Astrocyte (in vitro differentiated cells and primary cell): ENCODE measurements at regions not wholly inside any gene's neighbourhood (a gene's known extent, or its start where the extent isn't known, plus 50 kb on each side); places are given as distances from the start of the nearest gene placed in this dataset.

ENCODE experiments used
- EZH2 ChIP-seq: IDR thresholded peaks from 2 replicates; pipeline ENCODE4 v1.6.1; 2012; ENCODE audit warnings: mild to moderate bottlenecking, low read length, inconsistent platforms; ENCODE audit not compliant: insufficient read depth
- TF ChIP-seq, protein P1 (sequence below): IDR thresholded peaks from 2 replicates; pipeline ENCODE4 v1.5.1; 2011; ENCODE audit warnings: low read depth, mild to moderate bottlenecking, inconsistent platforms, low read length, moderate library complexity; ENCODE audit not compliant: insufficient read depth

DNA sequence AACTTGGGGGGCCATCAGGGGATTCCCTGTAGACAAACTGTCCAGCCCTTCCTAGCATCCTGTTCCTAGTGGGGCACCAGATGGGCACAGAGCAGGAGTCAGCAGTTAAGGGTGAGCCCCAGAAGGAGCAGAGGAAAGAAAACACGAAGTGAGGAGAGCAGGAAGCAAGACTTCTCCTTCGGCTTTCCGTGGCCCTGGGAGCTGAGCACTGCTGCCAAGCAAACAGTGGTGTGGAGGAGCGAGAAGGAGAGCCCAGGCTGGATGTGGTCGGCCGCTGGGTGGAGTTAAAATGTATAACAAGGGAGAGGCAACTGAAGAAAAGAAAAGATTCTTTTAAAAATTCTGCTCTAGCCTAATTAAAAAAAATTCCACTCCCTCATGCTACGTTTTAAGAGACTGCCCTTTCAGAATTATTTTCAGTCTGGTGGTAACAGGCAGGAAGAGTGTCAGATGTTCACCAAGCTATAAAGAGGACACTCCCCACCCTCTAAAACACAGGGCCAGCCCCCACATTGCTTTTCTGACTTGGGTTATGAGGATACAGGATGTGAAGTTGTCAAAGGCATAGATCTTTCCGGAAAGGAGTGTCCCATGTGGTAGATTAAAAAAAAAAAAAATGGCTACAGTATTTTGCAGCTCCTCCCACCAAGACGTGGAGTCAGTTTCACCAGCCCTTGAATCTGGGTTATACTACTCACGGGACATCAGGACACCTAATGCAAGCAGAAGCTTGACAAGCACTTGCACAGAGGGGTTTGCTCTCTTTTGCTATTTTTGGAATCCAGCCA, 74.9 kb upstream of the ZFHX3 start:
- TF ChIP-seq EZH2, result no peak
- TF ChIP-seq, protein P1, sequence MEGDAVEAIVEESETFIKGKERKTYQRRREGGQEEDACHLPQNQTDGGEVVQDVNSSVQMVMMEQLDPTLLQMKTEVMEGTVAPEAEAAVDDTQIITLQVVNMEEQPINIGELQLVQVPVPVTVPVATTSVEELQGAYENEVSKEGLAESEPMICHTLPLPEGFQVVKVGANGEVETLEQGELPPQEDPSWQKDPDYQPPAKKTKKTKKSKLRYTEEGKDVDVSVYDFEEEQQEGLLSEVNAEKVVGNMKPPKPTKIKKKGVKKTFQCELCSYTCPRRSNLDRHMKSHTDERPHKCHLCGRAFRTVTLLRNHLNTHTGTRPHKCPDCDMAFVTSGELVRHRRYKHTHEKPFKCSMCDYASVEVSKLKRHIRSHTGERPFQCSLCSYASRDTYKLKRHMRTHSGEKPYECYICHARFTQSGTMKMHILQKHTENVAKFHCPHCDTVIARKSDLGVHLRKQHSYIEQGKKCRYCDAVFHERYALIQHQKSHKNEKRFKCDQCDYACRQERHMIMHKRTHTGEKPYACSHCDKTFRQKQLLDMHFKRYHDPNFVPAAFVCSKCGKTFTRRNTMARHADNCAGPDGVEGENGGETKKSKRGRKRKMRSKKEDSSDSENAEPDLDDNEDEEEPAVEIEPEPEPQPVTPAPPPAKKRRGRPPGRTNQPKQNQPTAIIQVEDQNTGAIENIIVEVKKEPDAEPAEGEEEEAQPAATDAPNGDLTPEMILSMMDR, result no peak
